ENCODE measurements at regions not wholly inside any gene's neighbourhood (a gene's known extent, or its start where the extent isn't known, plus 50 kb on each side); places are given as distances from the start of the nearest gene placed in this dataset.

DNA sequence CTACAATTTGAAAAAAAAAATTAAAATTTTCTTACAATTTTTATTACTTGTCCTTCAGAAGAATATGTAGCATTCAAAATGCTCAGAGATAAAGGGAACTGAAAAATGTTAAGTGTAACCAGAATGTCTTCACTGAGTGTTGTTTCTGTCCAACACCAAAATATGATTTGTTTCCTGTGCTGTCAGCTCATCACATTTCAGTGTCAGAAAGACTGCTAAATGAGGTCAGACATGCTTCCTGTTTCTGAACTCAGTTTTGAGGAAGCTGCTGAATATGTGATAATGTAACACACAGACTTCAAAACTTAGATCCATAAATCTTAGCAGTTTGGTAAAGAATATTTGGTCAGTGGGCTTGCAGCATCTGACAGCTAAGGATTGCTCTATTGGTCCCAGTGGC, 1849.7 kb downstream of the PCDH7 start:
- Histone ChIP-seq H3K4me3 (no peak overlapping the region), H3K27ac (no peak overlapping the region), H3K36me3 (replicated peaks in 1 of 2) (no peaks in the 10 kb centered on the region), H3K9me3 (replicated peaks in 1 of 3) (no peaks in the 10 kb centered on the region), H3K27me3 (no peaks in the 10 kb centered on the region), H3K4me1 (replicated peaks in 1 of 2) (no peaks in the 10 kb centered on the region)
- TF ChIP-seq POLR2A (IDR thresholded peaks at IDR 0.05), result no peak
- TF ChIP-seq, protein P1, sequence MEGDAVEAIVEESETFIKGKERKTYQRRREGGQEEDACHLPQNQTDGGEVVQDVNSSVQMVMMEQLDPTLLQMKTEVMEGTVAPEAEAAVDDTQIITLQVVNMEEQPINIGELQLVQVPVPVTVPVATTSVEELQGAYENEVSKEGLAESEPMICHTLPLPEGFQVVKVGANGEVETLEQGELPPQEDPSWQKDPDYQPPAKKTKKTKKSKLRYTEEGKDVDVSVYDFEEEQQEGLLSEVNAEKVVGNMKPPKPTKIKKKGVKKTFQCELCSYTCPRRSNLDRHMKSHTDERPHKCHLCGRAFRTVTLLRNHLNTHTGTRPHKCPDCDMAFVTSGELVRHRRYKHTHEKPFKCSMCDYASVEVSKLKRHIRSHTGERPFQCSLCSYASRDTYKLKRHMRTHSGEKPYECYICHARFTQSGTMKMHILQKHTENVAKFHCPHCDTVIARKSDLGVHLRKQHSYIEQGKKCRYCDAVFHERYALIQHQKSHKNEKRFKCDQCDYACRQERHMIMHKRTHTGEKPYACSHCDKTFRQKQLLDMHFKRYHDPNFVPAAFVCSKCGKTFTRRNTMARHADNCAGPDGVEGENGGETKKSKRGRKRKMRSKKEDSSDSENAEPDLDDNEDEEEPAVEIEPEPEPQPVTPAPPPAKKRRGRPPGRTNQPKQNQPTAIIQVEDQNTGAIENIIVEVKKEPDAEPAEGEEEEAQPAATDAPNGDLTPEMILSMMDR (IDR thresholded peaks at IDR 0.05), result no peak
- DNase-seq, result no peak
- intact Hi-C loops (cut with DNase I), result no loop called here

- no peaks in the 10 kb centered on the region for H3K4me1 ChIP-seq (replicated peaks in 1 of 2)
- no peaks in the 10 kb centered on the region for H3K27me3 ChIP-seq
- no peak overlapping the region for H3K27ac ChIP-seq
- H3K9me3 ChIP-seq (replicated peaks in 1 of 3), result no peaks in the 10 kb centered on the region
- H3K4me3 ChIP-seq, result no peak overlapping the region
- DNase-seq, result no peak
- no peaks in the 10 kb centered on the region for H3K36me3 ChIP-seq (replicated peaks in 1 of 2)
- intact Hi-C loops (cut with DNase I), result no loop called here
- no peak for TF ChIP-seq POLR2A (IDR thresholded peaks at IDR 0.05)
- TF ChIP-seq, protein P1 (IDR thresholded peaks at IDR 0.05), result no peak
Observed at GRCh38 chr4:32572366-32572765, 1852.2 kb downstream of the PCDH7 start.

DNA sequence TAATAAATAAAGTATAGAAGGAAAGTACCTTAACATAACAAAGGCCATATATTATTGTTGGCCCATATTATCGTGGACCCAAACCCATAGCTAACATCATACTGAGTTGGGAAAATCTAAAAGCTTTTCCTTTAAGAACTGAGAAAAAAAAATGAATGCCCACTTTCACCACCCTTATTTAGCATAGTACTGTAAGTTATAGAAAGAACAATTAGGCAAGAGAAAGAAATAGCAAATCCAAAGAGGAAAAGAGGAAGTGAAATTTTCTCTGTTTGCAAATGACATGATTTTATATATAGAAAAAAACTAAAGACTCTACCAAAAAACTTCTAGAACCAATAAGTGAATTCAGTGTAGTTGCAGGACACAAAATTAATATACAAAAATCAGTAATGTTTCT, 1854.6 kb downstream of the PCDH7 start:
- no peak overlapping the region for H3K4me3 ChIP-seq
- no peaks in the 10 kb centered on the region for H3K4me1 ChIP-seq (replicated peaks in 1 of 2)
- H3K27me3 ChIP-seq, result no peaks in the 10 kb centered on the region
- DNase-seq, result no peak
- TF ChIP-seq POLR2A (IDR thresholded peaks at IDR 0.05), result no peak
- TF ChIP-seq, protein P1 (IDR thresholded peaks at IDR 0.05), result no peak
- WGBS, 4 donors, result 57 to 84% (median 64%) methylated on average over 1 of the region's 1 CpG
- no peak overlapping the region for H3K27ac ChIP-seq
- no peaks in the 10 kb centered on the region for H3K36me3 ChIP-seq (replicated peaks in 1 of 2)
- intact Hi-C loops (cut with DNase I), result no loop called here
- H3K9me3 ChIP-seq (replicated peaks in 1 of 3), result no peaks in the 10 kb centered on the region

DNA sequence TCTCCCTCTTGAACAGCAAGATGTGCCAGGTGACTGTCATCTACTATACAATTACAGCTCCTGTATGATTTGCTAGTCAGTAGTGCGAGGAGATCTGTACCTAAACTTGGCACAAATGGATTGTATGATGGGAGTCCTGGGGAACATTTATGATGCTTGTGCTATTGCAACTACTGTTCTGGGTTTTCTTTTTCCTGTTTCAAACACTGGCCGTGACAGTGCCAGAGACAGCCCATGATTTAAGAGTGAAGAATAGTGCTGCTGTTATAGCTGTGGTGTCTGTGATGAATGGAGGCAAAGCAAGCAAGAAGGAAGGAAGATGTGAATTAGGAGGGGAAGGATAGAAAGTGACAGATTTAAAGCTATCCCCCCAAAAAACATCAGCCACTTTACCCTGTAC, 1868.9 kb downstream of the PCDH7 start:
- Histone ChIP-seq H3K9me3 (replicated peaks in 1 of 3) (no peaks in the 10 kb centered on the region), H3K4me3 (no peak overlapping the region), H3K4me1 (replicated peaks in 1 of 2) (no peaks in the 10 kb centered on the region), H3K27ac (no peak overlapping the region), H3K36me3 (replicated peaks in 1 of 2) (no peaks in the 10 kb centered on the region), H3K27me3 (no peaks in the 10 kb centered on the region)
- intact Hi-C loops (cut with DNase I), result no loop called here
- no peak for DNase-seq
- 17 to 33% (median 25%) methylated on average over 2 of the region's 2 CpGs for WGBS, 4 donors
- TF ChIP-seq, protein P1 (IDR thresholded peaks at IDR 0.05), result no peak
- TF ChIP-seq POLR2A (IDR thresholded peaks at IDR 0.05), result no peak

Data from adrenal gland (tissue), 9 donors.